ENCODE measurements at regions not wholly inside any gene's neighbourhood (a gene's known extent, or its start where the extent isn't known, plus 50 kb on each side); places are given as distances from the start of the nearest gene placed in this dataset.
A peak's percentile ranks its signal among the peaks of the same experiment; 100 is the strongest.
"Not testable (repeated sequence)": the region's sequence is repeated elsewhere in the genome, so short reads cannot be mapped to it uniquely, and the experiment has no call there.

GRCh38 chr3:170689296-170689829 lies 103.5 kb upstream of the SLC7A14 start:
- no peak overlapping the region for H3K4me2 ChIP-seq (ENCODE audit: insufficient read depth, low read length)
- dilution Hi-C loops (cut with MboI; ENCODE audit: extremely low pct_ligation_motif_present, low sequenced_read_pairs) (no loop called here), intact Hi-C loops (cut with micrococcal nuclease) (loop anchor here (2.0 kb wide), 1 partner anchor 61 kb away; no protein-coding TSS in a partner anchor)
- H3K36me3 ChIP-seq (ENCODE audit: control insufficient read depth in 2 of 2, extremely low read depth in 1 of 2, insufficient read depth in 2 of 2, low read length in 2 of 2): no peaks in the 10 kb centered on the region
- no TSS peak for BruUV-seq (replicated peaks)
- H3K9ac ChIP-seq (replicated peaks; ENCODE audit: extremely low read depth, insufficient read depth, low read length): no peak overlapping the region
- H3K79me2 ChIP-seq (ENCODE audit: control insufficient read depth, insufficient read depth, low read length): no peaks in the 10 kb centered on the region
- TF ChIP-seq POLR2A (IDR thresholded peaks at IDR 0.05; ENCODE audit: low read depth, low read length) (no peak), GATA2 (IDR thresholded peaks at IDR 0.05; ENCODE audit: insufficient read depth, insufficient read length, low read depth, low read length) (no peak), EZH2 (IDR thresholded peaks at IDR 0.05; ENCODE audit: borderline replicate concordance, low read depth, low read length, severe bottlenecking) (no peak), POLR2AphosphoS5 (IDR thresholded peaks at IDR 0.05; ENCODE audit: insufficient read depth, low read depth, low read length) (no peak), MYC (IDR thresholded peaks at IDR 0.05; ENCODE audit: low read depth, low read length) (no peak), CTCF (IDR thresholded peaks at IDR 0.05; ENCODE audit: extremely low read depth in 1 of 2, insufficient read depth in 1 of 2, low read depth in 1 of 2, low read length in 2 of 2) (no peak), MAX (IDR thresholded peaks at IDR 0.05; ENCODE audit: insufficient read depth, insufficient read length) (no peak)
- no peaks in the 10 kb centered on the region for H3K9me1 ChIP-seq (replicated peaks; ENCODE audit: control insufficient read depth, extremely low read depth, insufficient read depth, low read length)
- DNase-seq (ENCODE audit: low read depth, low spot score) (peak; percentile 62), FAIRE-seq (peak; percentile 75)
- ChIA-PET POLR2A (interaction anchor here (0.6 to 0.7 kb wide), 3 partner anchors 178 to 253 kb away, joined by 3 to 12 read pairs (median 5); partner anchors contain the start of gene RPL22L1), CTCF (interaction anchor here (0.7 to 2.6 kb wide), 5 partner anchors 14 to 159 kb away, joined by 3 to 10 read pairs (median 3); no protein-coding TSS in a partner anchor)
- H4K20me1 ChIP-seq (replicated peaks; ENCODE audit: control insufficient read depth, extremely low read depth, insufficient read depth, low read length): no peaks in the 10 kb centered on the region
- no peak overlapping the region for H3K4me3 ChIP-seq (replicated peaks in 1 of 3; ENCODE audit: insufficient read depth in 1 of 3, low read depth in 1 of 3, low read length in 3 of 3)
- H2AFZ ChIP-seq (ENCODE audit: low read depth, low read length): peak overlapping the region; percentile 16
- no peaks in the 10 kb centered on the region for H3K27me3 ChIP-seq (ENCODE audit: control insufficient read depth in 2 of 2, insufficient read depth in 2 of 2, low read length in 2 of 2)
- peaks cover 11% of the 10 kb centered on the region for H3K4me1 ChIP-seq (ENCODE audit: control insufficient read depth, extremely low read depth, insufficient read depth, low read length)
- H3K9me3 ChIP-seq (replicated peaks; ENCODE audit: control insufficient read depth, insufficient read depth, low read length): no peaks in the 10 kb centered on the region
- peak overlapping the region; percentile 36 for H3K27ac ChIP-seq (ENCODE audit: insufficient read depth, low read depth, low read length)

GRCh38 chr3:170688222-170688621 lies 102.3 kb upstream of the SLC7A14 start:
- intact Hi-C loops (cut with micrococcal nuclease): loop anchor here (2.0 kb wide), 1 partner anchor 63 kb away; no protein-coding TSS in a partner anchor
- H3K27me3 ChIP-seq (ENCODE audit: control insufficient read depth in 2 of 2, insufficient read depth in 2 of 2, low read length in 2 of 2); BruUV-seq (replicated peaks); H3K4me3 ChIP-seq (replicated peaks in 1 of 3; ENCODE audit: insufficient read depth in 1 of 3, low read depth in 1 of 3, low read length in 3 of 3); H3K4me2 ChIP-seq (ENCODE audit: insufficient read depth, low read length); CTCF ChIA-PET; H3K9me3 ChIP-seq (replicated peaks; ENCODE audit: control insufficient read depth, insufficient read depth, low read length); H2AFZ ChIP-seq (ENCODE audit: low read depth, low read length); H3K36me3 ChIP-seq (ENCODE audit: control insufficient read depth in 2 of 2, extremely low read depth in 1 of 2, insufficient read depth in 2 of 2, low read length in 2 of 2); POLR2A ChIA-PET; H3K9me1 ChIP-seq (replicated peaks; ENCODE audit: control insufficient read depth, extremely low read depth, insufficient read depth, low read length); dilution Hi-C loops (cut with MboI; ENCODE audit: extremely low pct_ligation_motif_present, low sequenced_read_pairs); H3K27ac ChIP-seq (ENCODE audit: insufficient read depth, low read depth, low read length); FAIRE-seq; DNase-seq (ENCODE audit: low read depth, low spot score); H4K20me1 ChIP-seq (replicated peaks; ENCODE audit: control insufficient read depth, extremely low read depth, insufficient read depth, low read length); H3K9ac ChIP-seq (replicated peaks; ENCODE audit: extremely low read depth, insufficient read depth, low read length); H3K79me2 ChIP-seq (ENCODE audit: control insufficient read depth, insufficient read depth, low read length): not testable (repeated sequence)
- H3K4me1 ChIP-seq (ENCODE audit: control insufficient read depth, extremely low read depth, insufficient read depth, low read length): peaks cover 11% of the 10 kb centered on the region
